ENCODE measurements at regions not wholly inside any gene's neighbourhood (a gene's known extent, or its start where the extent isn't known, plus 50 kb on each side); places are given as distances from the start of the nearest gene placed in this dataset.
A peak's percentile ranks its signal among the peaks of the same experiment; 100 is the strongest.

DNA sequence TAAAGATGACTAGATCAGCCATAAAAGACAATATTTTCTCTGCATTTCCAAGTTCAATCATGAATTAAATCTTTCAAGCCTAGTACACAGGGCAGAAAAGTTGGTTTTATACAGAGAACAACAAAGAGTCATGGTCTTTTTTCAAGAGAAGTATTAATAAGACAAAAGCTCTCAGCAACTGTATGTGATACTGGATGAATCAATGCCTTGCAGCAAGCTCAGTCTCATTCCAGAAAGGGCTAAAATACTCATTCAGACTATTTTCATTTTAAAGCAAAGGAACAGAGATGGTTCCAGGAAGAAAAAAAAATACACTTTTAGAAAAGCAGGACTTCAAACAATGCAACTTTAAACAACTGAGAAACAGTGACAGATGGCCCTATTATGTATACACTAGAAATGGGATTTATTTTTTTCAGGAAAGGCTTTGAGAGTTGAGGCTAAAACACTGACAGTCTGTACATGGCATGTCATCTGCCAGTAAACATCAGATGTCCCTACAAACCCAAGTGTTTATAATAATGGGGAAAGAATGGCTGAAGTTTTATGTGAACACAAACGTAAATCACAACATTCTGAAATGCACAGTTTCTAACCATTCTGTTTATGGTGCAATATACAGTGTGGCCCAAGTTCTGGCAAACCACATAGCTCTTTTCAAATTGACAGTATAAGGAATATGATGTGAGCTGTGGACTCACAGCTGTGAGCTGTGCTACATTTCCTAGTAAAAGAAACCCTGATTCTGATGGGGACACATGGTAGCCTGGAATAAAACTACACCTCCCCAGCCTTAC lies 114.3 kb upstream of the DST start:
- DNase-seq (ENCODE audit: low spot score in 2 of 2), result no peak
- Histone ChIP-seq H3K36me3 (replicated peaks) (no peaks in the 10 kb centered on the region), H3K9me3 (no peaks in the 10 kb centered on the region), H3K4me1 (peaks cover 43% of the 10 kb centered on the region), H3K4me3 (no peak overlapping the region), H3K27me3 (ENCODE audit: low read depth) (no peaks in the 10 kb centered on the region)
- in situ Hi-C loops (cut with MboI; ENCODE audit: low sequenced_read_pairs), result no loop called here

GRCh38 chr6:56756219-56756789 lies 113.6 kb upstream of the DST start:
- no peaks in the 10 kb centered on the region for H3K36me3 ChIP-seq (replicated peaks)
- no peaks in the 10 kb centered on the region for H3K9me3 ChIP-seq
- H3K27me3 ChIP-seq (ENCODE audit: low read depth), result no peaks in the 10 kb centered on the region
- H3K4me1 ChIP-seq, result peaks cover 43% of the 10 kb centered on the region
- in situ Hi-C loops (cut with MboI; ENCODE audit: low sequenced_read_pairs), result no loop called here
- H3K4me3 ChIP-seq, result no peak overlapping the region
- no peak for DNase-seq (ENCODE audit: low spot score in 2 of 2)

- no peaks in the 10 kb centered on the region for H3K9me3 ChIP-seq
- in situ Hi-C loops (cut with MboI; ENCODE audit: low sequenced_read_pairs), result no loop called here
- H3K4me3 ChIP-seq, result no peak overlapping the region
- DNase-seq (ENCODE audit: low spot score in 2 of 2), result no peak
- H3K27me3 ChIP-seq (ENCODE audit: low read depth), result no peaks in the 10 kb centered on the region
- no peaks in the 10 kb centered on the region for H3K36me3 ChIP-seq (replicated peaks)
- H3K4me1 ChIP-seq, result peaks cover 43% of the 10 kb centered on the region
These were observed 112.4 kb upstream of the DST start for GRCh38 chr6:56755040-56755439.

DNA sequence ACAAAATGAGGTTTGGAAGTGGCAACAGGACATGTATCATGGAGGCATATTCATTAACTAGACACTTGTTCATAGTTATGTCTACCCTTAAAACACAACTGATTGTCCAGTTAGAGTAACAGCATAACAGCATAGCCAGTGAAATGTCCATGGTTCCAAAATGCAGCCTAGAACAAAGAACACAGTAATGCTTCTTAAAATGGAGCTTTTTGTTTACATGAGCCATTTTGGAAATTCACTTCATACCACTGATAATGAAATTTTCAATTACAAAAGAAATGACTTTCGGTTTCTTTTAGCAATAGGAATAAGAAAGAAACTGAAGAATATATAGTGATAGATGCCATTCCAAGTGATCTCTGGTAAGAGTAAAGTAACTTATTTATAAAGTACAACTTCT lies 111.1 kb upstream of the DST start:
- in situ Hi-C loops (cut with MboI; ENCODE audit: low sequenced_read_pairs), result no loop called here
- Histone ChIP-seq H3K9me3 (no peaks in the 10 kb centered on the region), H3K27me3 (ENCODE audit: low read depth) (no peaks in the 10 kb centered on the region), H3K36me3 (replicated peaks) (no peaks in the 10 kb centered on the region), H3K4me1 (peaks cover 40% of the 10 kb centered on the region), H3K4me3 (no peak overlapping the region)
- DNase-seq (ENCODE audit: low spot score in 2 of 2), result peak in 1 of 2 experiments; percentile 78

DNA sequence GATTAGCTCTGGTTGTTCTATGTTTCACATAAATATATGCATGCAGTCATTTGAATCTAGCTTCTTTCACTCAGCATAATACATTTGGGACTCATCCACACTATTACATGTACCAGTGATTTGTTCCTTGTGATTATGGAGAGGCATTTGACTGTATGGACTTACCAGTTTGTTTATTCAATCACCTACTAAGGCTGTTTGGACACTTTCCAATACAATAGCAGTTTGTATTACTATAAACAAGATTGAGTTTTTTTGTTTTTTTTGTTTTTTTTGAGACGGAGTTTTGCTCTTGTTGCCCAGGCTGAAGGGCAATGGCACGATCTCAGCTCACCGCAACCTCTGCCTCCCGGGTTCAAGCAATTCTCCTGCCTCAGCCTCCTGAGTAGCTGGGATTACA lies 109.8 kb upstream of the DST start:
- no peaks in the 10 kb centered on the region for H3K36me3 ChIP-seq (replicated peaks)
- in situ Hi-C loops (cut with MboI; ENCODE audit: low sequenced_read_pairs), result no loop called here
- no peak for DNase-seq (ENCODE audit: low spot score in 2 of 2)
- H3K4me1 ChIP-seq, result peaks cover 35% of the 10 kb centered on the region
- no peaks in the 10 kb centered on the region for H3K9me3 ChIP-seq
- no peak overlapping the region for H3K4me3 ChIP-seq
- no peaks in the 10 kb centered on the region for H3K27me3 ChIP-seq (ENCODE audit: low read depth)

DNA sequence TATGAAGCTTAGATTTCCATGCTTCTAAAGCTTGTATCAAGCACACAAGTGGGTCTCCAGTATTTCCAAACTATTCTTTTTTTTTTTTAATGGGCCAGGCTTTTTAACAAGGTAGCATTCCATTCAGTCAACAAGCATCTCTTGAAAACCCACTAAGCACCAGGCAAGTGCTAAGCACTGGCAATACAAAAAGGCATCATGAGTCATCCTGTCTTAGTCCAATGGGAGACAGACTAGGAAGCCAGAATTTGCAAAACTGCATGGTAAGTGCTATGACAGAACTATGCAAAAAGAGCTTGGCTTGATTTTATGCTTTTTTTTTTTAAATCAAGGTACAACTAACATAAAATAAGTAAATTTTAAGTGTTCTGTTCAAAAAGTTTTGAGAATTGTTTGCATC lies 109.3 kb upstream of the DST start:
- no peak for DNase-seq (ENCODE audit: low spot score in 2 of 2)
- H3K9me3 ChIP-seq, result no peaks in the 10 kb centered on the region
- peaks cover 30% of the 10 kb centered on the region for H3K4me1 ChIP-seq
- H3K27me3 ChIP-seq (ENCODE audit: low read depth), result no peaks in the 10 kb centered on the region
- H3K4me3 ChIP-seq, result no peak overlapping the region
- H3K36me3 ChIP-seq (replicated peaks), result no peaks in the 10 kb centered on the region
- in situ Hi-C loops (cut with MboI; ENCODE audit: low sequenced_read_pairs), result no loop called here

GRCh38 chr6:56751604-56752003 lies 108.9 kb upstream of the DST start:
- in situ Hi-C loops (cut with MboI; ENCODE audit: low sequenced_read_pairs), result no loop called here
- no peaks in the 10 kb centered on the region for H3K36me3 ChIP-seq (replicated peaks)
- no peaks in the 10 kb centered on the region for H3K27me3 ChIP-seq (ENCODE audit: low read depth)
- DNase-seq (ENCODE audit: low spot score in 2 of 2), result no peak
- peaks cover 26% of the 10 kb centered on the region for H3K4me1 ChIP-seq
- no peak overlapping the region for H3K4me3 ChIP-seq
- H3K9me3 ChIP-seq, result no peaks in the 10 kb centered on the region

DNA sequence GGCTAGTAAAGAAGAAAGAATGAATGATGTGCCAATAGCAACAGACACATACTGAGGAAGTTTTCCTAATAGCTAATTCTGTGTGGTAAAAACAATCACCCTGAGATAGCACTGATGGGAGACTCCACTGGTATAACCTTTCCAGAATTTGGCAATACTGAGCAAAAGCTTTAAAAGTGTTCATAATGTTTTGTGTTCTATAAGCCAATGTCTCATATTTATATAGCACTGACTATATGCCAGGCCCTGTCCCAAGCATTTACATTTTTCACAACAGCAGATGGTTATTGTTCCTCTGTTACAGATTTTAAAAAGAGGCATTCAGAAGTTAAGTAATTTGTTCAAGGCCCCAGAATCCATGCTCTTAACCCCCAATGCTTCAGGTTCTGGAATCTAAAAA lies 108.0 kb upstream of the DST start:
- H3K27me3 ChIP-seq (ENCODE audit: low read depth), result no peaks in the 10 kb centered on the region
- H3K4me1 ChIP-seq, result peaks cover 23% of the 10 kb centered on the region
- no peak for DNase-seq (ENCODE audit: low spot score in 2 of 2)
- H3K4me3 ChIP-seq, result no peak overlapping the region
- H3K36me3 ChIP-seq (replicated peaks), result no peaks in the 10 kb centered on the region
- H3K9me3 ChIP-seq, result no peaks in the 10 kb centered on the region
- in situ Hi-C loops (cut with MboI; ENCODE audit: low sequenced_read_pairs), result no loop called here

DNA sequence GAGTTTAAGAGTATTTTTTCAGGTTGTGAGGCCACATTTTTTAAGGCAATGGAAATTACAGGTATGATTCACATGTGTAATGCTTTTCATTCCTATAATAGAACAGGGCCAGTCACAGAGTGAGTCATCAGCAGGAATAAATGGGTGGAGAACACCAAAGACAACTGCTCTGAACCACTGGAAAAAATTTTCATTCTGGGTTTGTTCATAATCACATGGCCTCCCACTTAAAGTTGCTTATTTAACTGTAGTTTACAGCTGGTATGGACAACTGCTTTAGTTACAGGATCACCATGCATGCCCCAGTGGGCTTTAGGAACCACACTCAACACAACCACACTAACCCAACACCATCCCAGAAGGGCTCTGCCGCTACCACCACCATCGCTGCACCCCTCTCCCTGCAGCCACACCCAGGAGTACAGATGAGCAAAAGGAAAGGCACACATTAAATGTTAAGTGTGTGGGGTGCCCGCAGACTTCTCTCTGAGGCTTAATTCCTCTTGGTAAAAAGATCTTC lies 107.0 kb upstream of the DST start:
- DNase-seq (ENCODE audit: low spot score in 2 of 2), result no peak
- H3K4me1 ChIP-seq, result peaks cover 20% of the 10 kb centered on the region
- H3K4me3 ChIP-seq, result no peak overlapping the region
- H3K27me3 ChIP-seq (ENCODE audit: low read depth), result no peaks in the 10 kb centered on the region
- in situ Hi-C loops (cut with MboI; ENCODE audit: low sequenced_read_pairs), result no loop called here
- no peaks in the 10 kb centered on the region for H3K9me3 ChIP-seq
- H3K36me3 ChIP-seq (replicated peaks), result no peaks in the 10 kb centered on the region

DNA sequence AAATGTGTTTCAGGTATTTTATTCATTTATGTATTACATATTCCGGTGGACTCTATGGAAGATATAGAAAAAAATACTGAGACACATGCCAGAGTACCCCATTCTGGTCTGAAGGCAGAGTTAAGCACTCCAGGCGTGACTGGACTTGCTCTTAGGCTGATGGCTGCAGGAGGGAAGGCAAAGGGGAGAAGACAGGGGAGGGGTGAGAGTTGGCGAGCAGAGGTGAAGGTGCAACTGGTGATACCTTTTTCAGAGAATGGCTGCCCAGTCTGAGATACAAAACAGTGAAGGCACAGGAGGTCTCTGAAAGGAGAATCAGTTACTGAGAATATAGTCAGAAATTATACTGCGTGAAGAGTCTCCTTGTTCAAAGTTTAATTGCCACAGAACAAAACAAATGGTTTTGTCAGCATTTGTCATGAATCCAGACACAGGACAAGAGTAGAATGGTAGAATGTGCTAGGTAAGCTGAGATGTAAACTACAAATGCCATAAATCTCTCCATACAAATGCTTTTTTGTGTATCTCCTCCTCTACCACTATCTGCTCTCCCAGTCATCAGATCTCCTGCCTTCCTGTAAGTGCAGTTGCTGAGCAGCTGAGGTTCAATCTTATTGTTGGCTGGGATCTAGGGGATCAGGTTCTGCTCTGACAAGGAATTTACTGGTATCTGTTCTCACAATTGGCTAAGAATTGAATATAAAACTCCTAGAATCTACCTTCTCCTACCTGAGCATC lies 104.2 kb upstream of the DST start:
- no peaks in the 10 kb centered on the region; the same call in 1 of the 2 replicates for H3K4me1 ChIP-seq
- in situ Hi-C loops (cut with MboI; ENCODE audit: low sequenced_read_pairs), result no loop called here

GRCh38 chr6:56745971-56746370 lies 103.3 kb upstream of the DST start:
- in situ Hi-C loops (cut with MboI; ENCODE audit: low sequenced_read_pairs), result no loop called here
- Histone ChIP-seq H3K4me3 (no peak overlapping the region), H3K9me3 (no peaks in the 10 kb centered on the region), H3K36me3 (replicated peaks) (no peaks in the 10 kb centered on the region), H3K4me1 (no peaks in the 10 kb centered on the region; the same call in 1 of the 2 replicates), H3K27me3 (ENCODE audit: low read depth) (no peaks in the 10 kb centered on the region)
- DNase-seq (ENCODE audit: low spot score in 2 of 2), result no peak

More for the DNA sequence above, 104.2 kb upstream of the DST start:
- no peak for DNase-seq (ENCODE audit: low spot score in 2 of 2)
- Histone ChIP-seq H3K27me3 (ENCODE audit: low read depth) (no peaks in the 10 kb centered on the region), H3K9me3 (no peaks in the 10 kb centered on the region), H3K36me3 (replicated peaks) (no peaks in the 10 kb centered on the region), H3K4me3 (no peak overlapping the region)

- DNase-seq (ENCODE audit: low spot score in 2 of 2), result no peak
- no peaks in the 10 kb centered on the region; the same call in 1 of the 2 replicates for H3K4me1 ChIP-seq
- H3K36me3 ChIP-seq (replicated peaks), result no peaks in the 10 kb centered on the region
- in situ Hi-C loops (cut with MboI; ENCODE audit: low sequenced_read_pairs), result no loop called here
- no peaks in the 10 kb centered on the region for H3K27me3 ChIP-seq (ENCODE audit: low read depth)
- no peak overlapping the region for H3K4me3 ChIP-seq
- H3K9me3 ChIP-seq, result no peaks in the 10 kb centered on the region
These were observed 102.4 kb upstream of the DST start for GRCh38 chr6:56745081-56745480.

DNA sequence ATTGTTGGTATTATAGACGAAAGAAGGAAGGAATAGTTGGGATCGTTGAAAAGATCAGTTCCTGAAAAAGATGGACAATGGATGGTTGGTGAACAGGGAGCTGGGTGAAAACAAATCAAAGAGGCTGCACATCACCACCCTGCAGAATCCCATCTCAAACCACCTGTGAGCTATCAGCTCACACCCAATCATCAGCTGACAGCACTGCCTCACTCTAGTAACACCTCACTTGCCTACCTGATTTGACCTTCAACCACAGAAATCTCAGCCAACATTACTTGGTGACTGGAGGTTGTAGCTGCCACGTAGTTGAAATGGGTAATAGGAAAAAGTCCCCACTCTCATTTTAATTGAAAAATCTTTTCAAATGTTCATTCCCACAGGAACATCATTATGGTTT lies 101.8 kb upstream of the DST start:
- H3K36me3 ChIP-seq (replicated peaks), result no peaks in the 10 kb centered on the region
- H3K9me3 ChIP-seq, result no peaks in the 10 kb centered on the region
- in situ Hi-C loops (cut with MboI; ENCODE audit: low sequenced_read_pairs), result no loop called here
- H3K4me1 ChIP-seq, result no peaks in the 10 kb centered on the region; the same call in 1 of the 2 replicates
- no peak overlapping the region for H3K4me3 ChIP-seq
- DNase-seq (ENCODE audit: low spot score in 2 of 2), result no peak
- H3K27me3 ChIP-seq (ENCODE audit: low read depth), result no peaks in the 10 kb centered on the region
